ENCODE measurements at regions not wholly inside any gene's neighbourhood (a gene's known extent, or its start where the extent isn't known, plus 50 kb on each side); places are given as distances from the start of the nearest gene placed in this dataset.

DNA sequence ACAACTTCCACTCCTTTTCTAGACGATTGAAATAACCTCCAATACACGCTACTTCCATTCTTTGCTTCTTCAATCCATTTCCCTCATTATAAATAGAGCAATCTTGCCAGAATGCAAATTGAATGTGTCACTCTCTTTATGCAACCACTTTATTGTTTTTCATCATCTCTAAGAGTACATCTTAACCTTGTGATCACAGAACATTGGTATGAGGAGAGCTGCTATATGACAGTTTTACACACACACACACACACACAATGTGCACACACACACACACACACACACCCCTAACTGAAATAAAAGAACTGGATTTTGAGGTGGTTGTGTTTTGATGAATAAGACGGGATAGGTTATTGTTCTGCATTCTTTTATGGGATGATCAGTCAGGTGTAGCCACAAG is 187.0 kb downstream of the HDGFL1 start:
- H3K9me3 ChIP-seq (ENCODE audit: control insufficient read depth, insufficient read depth, low read length), result peaks cover under 1% of the 10 kb centered on the region; the same call in 1 of the 2 replicates
- H3K36me3 ChIP-seq (ENCODE audit: control insufficient read depth, insufficient read depth, low read length), result no peaks in the 10 kb centered on the region
- ChIA-PET POLR2A (ENCODE audit: unreplicated experiment) (no interaction called here), CTCF (no interaction called here)
- DNase-seq (peak; percentile 77), ATAC-seq (ENCODE audit: low read depth) (no peak)
- H3K4me1 ChIP-seq (ENCODE audit: control insufficient read depth, insufficient read depth, low read length), result peaks cover 5% of the 10 kb centered on the region; the same call in 1 of the 2 replicates
- H3K18ac ChIP-seq (ENCODE audit: low read depth, low read length), result peak overlapping the region; percentile 75; the same call in 1 of the 2 replicates
- H3K9me1 ChIP-seq (ENCODE audit: insufficient read depth, low read length), result 0 out of 2 replicates have a peak, but pooled peaks cover 3% of the 10 kb centered on the region
- in situ Hi-C loops (cut with MboI; ENCODE audit: low sequenced_read_pairs), result no loop called here
- H2BK5ac ChIP-seq (ENCODE audit: low read depth, low read length, poor library complexity, severe bottlenecking), result no peak overlapping the region
- H4K20me1 ChIP-seq (ENCODE audit: insufficient read depth, low read length), result no peaks in the 10 kb centered on the region
- no peak overlapping the region; the same call in 1 of the 2 replicates for H4K5ac ChIP-seq (ENCODE audit: low read depth, low read length)
- H2BK20ac ChIP-seq (ENCODE audit: low read depth, low read length), result peak overlapping the region; percentile 58; the same call in 1 of the 2 replicates
- H4K91ac ChIP-seq (ENCODE audit: insufficient read depth, low read depth, low read length), result peak overlapping the region; percentile 17; the same call in 1 of the 2 replicates
- no peak overlapping the region for H3K23ac ChIP-seq (ENCODE audit: low read depth, low read length)
- 88% methylated on average over 2 of the region's 3 CpGs; no CpG with 5 or more reads in 1 of the 2 experiments for WGBS, 2 experiments (ENCODE audit: extremely low coverage in 2 of 2, insufficient read length in 1 of 2)
- intact Hi-C loops (cut with micrococcal nuclease), result loop anchor here (10.0 kb wide), 1 partner anchor 118 kb away; no protein-coding TSS in a partner anchor
- peak overlapping the region; percentile 84; the same call in 2 of the 3 replicates for H2BK15ac ChIP-seq (ENCODE audit: low read depth, low read length)
- no peak overlapping the region for H3K27ac ChIP-seq (ENCODE audit: insufficient read depth, low read length)
- H3K4me3 ChIP-seq (ENCODE audit: insufficient read depth, low read depth, low read length), result no peak overlapping the region
- H3K4ac ChIP-seq (ENCODE audit: low read depth, low read length), result peak overlapping the region; percentile 73; the same call in 1 of the 2 replicates
- H2BK120ac ChIP-seq (ENCODE audit: low read depth, low read length), result peak overlapping the region; percentile 65
- peak overlapping the region; percentile 43; the same call in 1 of the 2 replicates for H3K14ac ChIP-seq (replicated peaks; ENCODE audit: low read depth, low read length)
- no peaks in the 10 kb centered on the region for H3K79me1 ChIP-seq (ENCODE audit: low read depth in 1 of 2, low read length in 2 of 2)
- BruUV-seq (replicated peaks), result no TSS peak
- no peak overlapping the region for H3K9ac ChIP-seq (ENCODE audit: low read depth, low read length)
- TF ChIP-seq MAZ (IDR thresholded peaks at IDR 0.05; ENCODE audit: borderline replicate concordance, low read depth, low read length), result no peak
- TF ChIP-seq, protein P1, sequence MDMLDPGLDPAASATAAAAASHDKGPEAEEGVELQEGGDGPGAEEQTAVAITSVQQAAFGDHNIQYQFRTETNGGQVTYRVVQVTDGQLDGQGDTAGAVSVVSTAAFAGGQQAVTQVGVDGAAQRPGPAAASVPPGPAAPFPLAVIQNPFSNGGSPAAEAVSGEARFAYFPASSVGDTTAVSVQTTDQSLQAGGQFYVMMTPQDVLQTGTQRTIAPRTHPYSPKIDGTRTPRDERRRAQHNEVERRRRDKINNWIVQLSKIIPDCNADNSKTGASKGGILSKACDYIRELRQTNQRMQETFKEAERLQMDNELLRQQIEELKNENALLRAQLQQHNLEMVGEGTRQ (IDR thresholded peaks at IDR 0.05; ENCODE audit: low read depth, low read length), result no peak
- TF ChIP-seq CEBPB (IDR thresholded peaks at IDR 0.05; ENCODE audit: low read depth, low read length), result peak; percentile 75
- H2AK9ac ChIP-seq (replicated peaks; ENCODE audit: low read depth, low read length, poor library complexity), result no peak overlapping the region
- H2AFZ ChIP-seq (replicated peaks; ENCODE audit: low read length, poor library complexity), result no peak overlapping the region
- no peak overlapping the region for H3K4me2 ChIP-seq (ENCODE audit: low read depth, low read length)
- H3K27me3 ChIP-seq (ENCODE audit: control insufficient read depth, insufficient read depth, low read length), result no peaks in the 10 kb centered on the region
- H4K8ac ChIP-seq (ENCODE audit: low read depth in 2 of 2, low read length in 2 of 2), result peak overlapping the region; percentile 47 to 62; a peak in 2 of 4 replicates
- H2AK5ac ChIP-seq (ENCODE audit: low read depth, low read length), result peak overlapping the region; percentile 52; the same call in 1 of the 2 replicates
- dilution Hi-C loops (cut with HindIII; ENCODE audit: low sequenced_read_pairs, unreplicated experiment), result no loop called here
- H3K56ac ChIP-seq (ENCODE audit: extremely low read depth, insufficient read depth, low read length), result no peak overlapping the region
